ENCODE measurements at regions not wholly inside any gene's neighbourhood (a gene's known extent, or its start where the extent isn't known, plus 50 kb on each side); places are given as distances from the start of the nearest gene placed in this dataset.

DNA sequence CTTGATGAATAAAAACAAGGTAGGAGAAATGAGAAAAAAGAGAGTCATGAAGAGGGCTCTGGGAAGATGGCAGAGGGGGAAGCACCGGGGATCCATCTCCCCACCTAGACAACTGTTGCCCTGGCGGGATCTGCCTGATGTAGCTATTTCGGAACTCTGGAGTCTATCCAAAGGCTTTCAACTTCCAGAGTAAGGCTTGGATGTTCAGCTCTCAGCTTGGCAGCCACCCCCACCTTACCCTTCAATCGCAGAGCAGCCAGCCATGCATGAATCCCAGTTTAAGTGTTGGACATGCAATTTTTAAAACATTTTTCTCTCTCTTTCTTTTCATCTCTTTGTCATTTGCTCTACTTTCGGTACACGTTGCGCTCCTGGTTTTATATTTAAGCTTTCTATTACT is 275.9 kb upstream of the EXOC2 start:
- H3K4me3 ChIP-seq (ENCODE audit: low read depth in 1 of 2, low read length in 2 of 2), result no peak overlapping the region
- H2AFZ ChIP-seq (ENCODE audit: low read depth, low read length), result no peak overlapping the region
- no peak for TF ChIP-seq EZH2 (IDR thresholded peaks at IDR 0.05; ENCODE audit: borderline replicate concordance, low read depth, low read length, severe bottlenecking)
- no peaks in the 10 kb centered on the region for H3K79me2 ChIP-seq (ENCODE audit: insufficient read depth, low read length)
- no peak overlapping the region for H3K27ac ChIP-seq (ENCODE audit: low read length)
- H3K4me2 ChIP-seq (ENCODE audit: insufficient read depth, low read length), result no peak overlapping the region
- H3K4me1 ChIP-seq (ENCODE audit: insufficient read depth, low read length), result no peaks in the 10 kb centered on the region
- H4K20me1 ChIP-seq (ENCODE audit: insufficient read depth, low read length), result no peaks in the 10 kb centered on the region
- H3K9me3 ChIP-seq (ENCODE audit: insufficient read depth, low read length, severe bottlenecking), result no peaks in the 10 kb centered on the region
- no peak for ATAC-seq (ENCODE audit: insufficient read depth, low read depth)
- peaks cover 9% of the 10 kb centered on the region for H3K27me3 ChIP-seq (ENCODE audit: insufficient read depth, low read length, poor library complexity)
- no peaks in the 10 kb centered on the region for H3K36me3 ChIP-seq (ENCODE audit: insufficient read depth, low read length)
- no peak for DNase-seq
- H3K9ac ChIP-seq (ENCODE audit: low read depth, low read length), result no peak overlapping the region

DNA sequence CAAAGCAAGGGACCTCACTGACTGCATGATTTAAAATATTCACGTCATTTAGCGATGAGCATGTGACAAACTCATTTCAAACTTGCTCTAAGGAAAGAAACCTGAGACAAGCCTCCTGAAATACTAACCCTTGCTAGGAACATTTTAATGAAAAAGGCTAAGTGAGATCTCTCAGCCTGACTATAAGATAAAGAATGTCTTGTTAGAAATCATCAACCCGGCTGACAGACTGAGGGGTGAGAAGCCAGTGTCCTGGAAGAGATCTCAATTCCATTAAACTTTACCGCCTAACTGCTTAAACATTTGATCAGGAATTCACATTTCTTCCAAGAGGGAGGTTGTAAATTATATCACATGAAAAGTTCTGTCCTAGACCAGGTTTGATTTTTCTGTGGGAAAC is 274.8 kb upstream of the EXOC2 start:
- Histone ChIP-seq H3K79me2 (ENCODE audit: insufficient read depth, low read length) (no peaks in the 10 kb centered on the region), H3K27me3 (ENCODE audit: insufficient read depth, low read length, poor library complexity) (peaks cover 10% of the 10 kb centered on the region), H2AFZ (ENCODE audit: low read depth, low read length) (no peak overlapping the region), H3K9ac (ENCODE audit: low read depth, low read length) (no peak overlapping the region), H3K4me2 (ENCODE audit: insufficient read depth, low read length) (no peak overlapping the region), H3K4me3 (ENCODE audit: low read depth in 1 of 2, low read length in 2 of 2) (no peak overlapping the region), H3K9me3 (ENCODE audit: insufficient read depth, low read length, severe bottlenecking) (no peaks in the 10 kb centered on the region), H3K27ac (ENCODE audit: low read length) (no peak overlapping the region), H4K20me1 (ENCODE audit: insufficient read depth, low read length) (no peaks in the 10 kb centered on the region), H3K36me3 (ENCODE audit: insufficient read depth, low read length) (no peaks in the 10 kb centered on the region), H3K4me1 (ENCODE audit: insufficient read depth, low read length) (no peaks in the 10 kb centered on the region)
- TF ChIP-seq, protein P1, sequence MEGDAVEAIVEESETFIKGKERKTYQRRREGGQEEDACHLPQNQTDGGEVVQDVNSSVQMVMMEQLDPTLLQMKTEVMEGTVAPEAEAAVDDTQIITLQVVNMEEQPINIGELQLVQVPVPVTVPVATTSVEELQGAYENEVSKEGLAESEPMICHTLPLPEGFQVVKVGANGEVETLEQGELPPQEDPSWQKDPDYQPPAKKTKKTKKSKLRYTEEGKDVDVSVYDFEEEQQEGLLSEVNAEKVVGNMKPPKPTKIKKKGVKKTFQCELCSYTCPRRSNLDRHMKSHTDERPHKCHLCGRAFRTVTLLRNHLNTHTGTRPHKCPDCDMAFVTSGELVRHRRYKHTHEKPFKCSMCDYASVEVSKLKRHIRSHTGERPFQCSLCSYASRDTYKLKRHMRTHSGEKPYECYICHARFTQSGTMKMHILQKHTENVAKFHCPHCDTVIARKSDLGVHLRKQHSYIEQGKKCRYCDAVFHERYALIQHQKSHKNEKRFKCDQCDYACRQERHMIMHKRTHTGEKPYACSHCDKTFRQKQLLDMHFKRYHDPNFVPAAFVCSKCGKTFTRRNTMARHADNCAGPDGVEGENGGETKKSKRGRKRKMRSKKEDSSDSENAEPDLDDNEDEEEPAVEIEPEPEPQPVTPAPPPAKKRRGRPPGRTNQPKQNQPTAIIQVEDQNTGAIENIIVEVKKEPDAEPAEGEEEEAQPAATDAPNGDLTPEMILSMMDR (IDR thresholded peaks at IDR 0.05; ENCODE audit: borderline replicate concordance, extremely low read depth, low read length, poor library complexity, severe bottlenecking), result no peak
- TF ChIP-seq EZH2 (IDR thresholded peaks at IDR 0.05; ENCODE audit: borderline replicate concordance, low read depth, low read length, severe bottlenecking), result no peak
- no peak for DNase-seq
- ATAC-seq (ENCODE audit: insufficient read depth, low read depth), result no peak

DNA sequence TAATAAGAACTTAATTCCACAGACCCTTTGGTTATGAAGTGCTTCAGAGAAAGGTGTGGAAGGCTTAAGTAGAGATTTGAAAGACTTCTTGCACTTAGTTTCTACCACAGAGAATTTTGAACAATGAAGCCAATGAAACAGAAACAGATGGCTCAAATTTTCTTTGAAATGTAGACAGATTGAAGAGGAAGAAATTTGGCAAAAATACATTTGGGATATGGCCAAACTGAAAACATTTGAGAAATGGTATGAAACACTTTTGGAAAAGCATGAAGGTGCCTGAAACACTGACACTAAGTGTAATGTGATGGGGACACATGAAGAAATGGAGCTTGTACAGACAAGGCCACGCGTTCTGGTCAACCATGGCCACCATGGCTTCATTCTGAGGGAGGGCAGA is 272.4 kb upstream of the EXOC2 start:
- ATAC-seq (ENCODE audit: insufficient read depth, low read depth), result no peak
- no peaks in the 10 kb centered on the region for H4K20me1 ChIP-seq (ENCODE audit: insufficient read depth, low read length)

DNA sequence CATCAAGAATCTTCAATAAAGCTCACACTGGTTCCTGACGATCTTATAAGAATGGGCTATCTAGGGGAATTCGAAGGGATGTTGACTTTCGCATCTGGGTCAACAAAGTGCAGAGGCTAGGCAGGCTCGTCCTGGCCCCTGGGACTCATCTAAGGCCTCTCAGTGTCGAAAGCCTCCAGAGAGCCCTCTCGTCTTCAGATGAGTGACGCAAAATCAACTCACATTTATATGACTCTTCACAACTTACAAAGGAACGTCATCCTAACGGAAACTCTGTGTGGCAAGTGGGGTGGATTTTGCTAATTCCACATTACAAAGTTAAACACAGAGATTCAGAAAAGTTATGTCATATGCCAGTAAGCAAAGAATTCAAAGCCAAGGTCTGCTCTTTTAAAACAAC is 270.5 kb upstream of the EXOC2 start:
- ATAC-seq (ENCODE audit: insufficient read depth, low read depth), result no peak
- H3K27ac ChIP-seq (ENCODE audit: low read length), result no peak overlapping the region
- peaks cover 17% of the 10 kb centered on the region for H3K27me3 ChIP-seq (ENCODE audit: insufficient read depth, low read length, poor library complexity)
- DNase-seq, result no peak
- no peaks in the 10 kb centered on the region for H3K79me2 ChIP-seq (ENCODE audit: insufficient read depth, low read length)
- TF ChIP-seq, protein P1 (IDR thresholded peaks at IDR 0.05; ENCODE audit: borderline replicate concordance, extremely low read depth, low read length, poor library complexity, severe bottlenecking), result no peak
- H4K20me1 ChIP-seq (ENCODE audit: insufficient read depth, low read length), result no peaks in the 10 kb centered on the region
- no peaks in the 10 kb centered on the region for H3K4me1 ChIP-seq (ENCODE audit: insufficient read depth, low read length)
- no peaks in the 10 kb centered on the region for H3K36me3 ChIP-seq (ENCODE audit: insufficient read depth, low read length)
- no peak overlapping the region for H3K4me2 ChIP-seq (ENCODE audit: insufficient read depth, low read length)
- H2AFZ ChIP-seq (ENCODE audit: low read depth, low read length), result no peak overlapping the region
- H3K9me3 ChIP-seq (ENCODE audit: insufficient read depth, low read length, severe bottlenecking), result no peaks in the 10 kb centered on the region
- H3K9ac ChIP-seq (ENCODE audit: low read depth, low read length), result no peak overlapping the region
- no peak overlapping the region for H3K4me3 ChIP-seq (ENCODE audit: low read depth in 1 of 2, low read length in 2 of 2)

More for the DNA sequence above, 272.4 kb upstream of the EXOC2 start:
- H3K27me3 ChIP-seq (ENCODE audit: insufficient read depth, low read length, poor library complexity), result peaks cover 17% of the 10 kb centered on the region
- no peak overlapping the region for H3K9ac ChIP-seq (ENCODE audit: low read depth, low read length)
- no peaks in the 10 kb centered on the region for H3K36me3 ChIP-seq (ENCODE audit: insufficient read depth, low read length)
- H3K79me2 ChIP-seq (ENCODE audit: insufficient read depth, low read length), result no peaks in the 10 kb centered on the region
- H2AFZ ChIP-seq (ENCODE audit: low read depth, low read length), result no peak overlapping the region
- no peaks in the 10 kb centered on the region for H3K9me3 ChIP-seq (ENCODE audit: insufficient read depth, low read length, severe bottlenecking)
- H3K4me2 ChIP-seq (ENCODE audit: insufficient read depth, low read length), result no peak overlapping the region
- H3K4me1 ChIP-seq (ENCODE audit: insufficient read depth, low read length), result no peaks in the 10 kb centered on the region
- H3K27ac ChIP-seq (ENCODE audit: low read length), result no peak overlapping the region
- TF ChIP-seq, protein P1 (IDR thresholded peaks at IDR 0.05; ENCODE audit: borderline replicate concordance, extremely low read depth, low read length, poor library complexity, severe bottlenecking), result no peak
- no peak for TF ChIP-seq EZH2 (IDR thresholded peaks at IDR 0.05; ENCODE audit: borderline replicate concordance, low read depth, low read length, severe bottlenecking)
- H3K4me3 ChIP-seq (ENCODE audit: low read depth in 1 of 2, low read length in 2 of 2), result no peak overlapping the region
- no peak for DNase-seq

Data from DND-41 (cell line).